BE2C (cell line): ENCODE measurements at regions not wholly inside any gene's neighbourhood (a gene's known extent, or its start where the extent isn't known, plus 50 kb on each side); places are given as distances from the start of the nearest gene placed in this dataset.
"Not testable (repeated sequence)": the region's sequence is repeated elsewhere in the genome, so short reads cannot be mapped to it uniquely, and the experiment has no call there.

Experiments used
- DNase-seq: peaks from one replicate; pipeline ENCODE4 v3.0.0-alpha.2; 2020
- H3K27me3 ChIP-seq: fragments of 250-450 bp; sonication (Bioruptor Pico); 2 replicates; pipeline ENCODE4 v1.5.1; 2020; ENCODE audit warnings: mild to moderate bottlenecking
- H3K36me3 ChIP-seq: fragments of 250-450 bp; sonication (Bioruptor Pico); 2 replicates; pipeline ENCODE4 v1.5.1; 2020; ENCODE audit warnings: mild to moderate bottlenecking
- H3K4me1 ChIP-seq: fragments of 250-450 bp; sonication (Bioruptor Pico); 2 replicates; pipeline ENCODE4 v1.5.1; 2020
- H3K4me3 ChIP-seq: 2 replicates; pipeline ENCODE4 v1.5.1; 2011; ENCODE audit warnings: low read depth, low read length
- H3K9me3 ChIP-seq: fragments of 250-450 bp; sonication (Bioruptor Pico); 2 replicates; pipeline ENCODE4 v1.5.1; 2020
- TF ChIP-seq, protein P1 (sequence below): IDR thresholded peaks from 2 replicates; pipeline ENCODE4 v1.5.1; 2012; ENCODE audit warnings: mild to moderate bottlenecking, low read depth, low read length

- H3K4me3 ChIP-seq: no peak overlapping the region
- TF ChIP-seq, protein P1, sequence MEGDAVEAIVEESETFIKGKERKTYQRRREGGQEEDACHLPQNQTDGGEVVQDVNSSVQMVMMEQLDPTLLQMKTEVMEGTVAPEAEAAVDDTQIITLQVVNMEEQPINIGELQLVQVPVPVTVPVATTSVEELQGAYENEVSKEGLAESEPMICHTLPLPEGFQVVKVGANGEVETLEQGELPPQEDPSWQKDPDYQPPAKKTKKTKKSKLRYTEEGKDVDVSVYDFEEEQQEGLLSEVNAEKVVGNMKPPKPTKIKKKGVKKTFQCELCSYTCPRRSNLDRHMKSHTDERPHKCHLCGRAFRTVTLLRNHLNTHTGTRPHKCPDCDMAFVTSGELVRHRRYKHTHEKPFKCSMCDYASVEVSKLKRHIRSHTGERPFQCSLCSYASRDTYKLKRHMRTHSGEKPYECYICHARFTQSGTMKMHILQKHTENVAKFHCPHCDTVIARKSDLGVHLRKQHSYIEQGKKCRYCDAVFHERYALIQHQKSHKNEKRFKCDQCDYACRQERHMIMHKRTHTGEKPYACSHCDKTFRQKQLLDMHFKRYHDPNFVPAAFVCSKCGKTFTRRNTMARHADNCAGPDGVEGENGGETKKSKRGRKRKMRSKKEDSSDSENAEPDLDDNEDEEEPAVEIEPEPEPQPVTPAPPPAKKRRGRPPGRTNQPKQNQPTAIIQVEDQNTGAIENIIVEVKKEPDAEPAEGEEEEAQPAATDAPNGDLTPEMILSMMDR: no peak
- H3K27me3 ChIP-seq: no peaks in the 10 kb centered on the region
- no peaks in the 10 kb centered on the region for H3K4me1 ChIP-seq
- H3K36me3 ChIP-seq: no peaks in the 10 kb centered on the region
- H3K9me3 ChIP-seq: no peaks in the 10 kb centered on the region
- DNase-seq: no peak
Observed at GRCh38 chr18:56433919-56434318, 204.5 kb downstream of the TXNL1 start.

- H3K4me3 ChIP-seq: no peak overlapping the region
- H3K9me3 ChIP-seq: no peaks in the 10 kb centered on the region
- TF ChIP-seq, protein P1: no peak
- no peaks in the 10 kb centered on the region for H3K27me3 ChIP-seq
- H3K4me1 ChIP-seq: no peaks in the 10 kb centered on the region
- DNase-seq: no peak
- no peaks in the 10 kb centered on the region for H3K36me3 ChIP-seq
Observed at GRCh38 chr18:56431551-56431950, 206.8 kb downstream of the TXNL1 start.

DNA sequence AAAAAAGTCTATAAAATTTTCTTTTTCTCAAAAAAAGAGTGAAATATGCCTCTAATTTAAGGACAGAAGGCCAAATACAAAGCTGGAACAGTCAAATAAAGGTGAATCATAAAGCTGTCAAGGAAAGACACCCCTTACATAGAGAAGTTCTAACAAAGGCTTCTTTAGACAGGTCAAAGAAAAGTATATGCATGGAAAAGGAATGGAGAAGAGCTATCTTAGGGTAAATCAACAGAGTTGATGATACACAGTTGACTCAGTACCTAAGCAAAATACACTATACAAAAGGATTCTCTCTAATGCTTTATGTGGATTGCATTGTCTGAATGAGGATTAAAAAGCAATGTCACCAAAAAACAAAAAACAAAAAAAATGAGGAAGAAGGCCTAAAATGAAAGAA lies 214.8 kb downstream of the TXNL1 start:
- H3K9me3 ChIP-seq: no peaks in the 10 kb centered on the region
- H3K36me3 ChIP-seq: no peaks in the 10 kb centered on the region
- no peaks in the 10 kb centered on the region for H3K4me1 ChIP-seq
- DNase-seq: no peak
- no peak overlapping the region for H3K4me3 ChIP-seq
- TF ChIP-seq, protein P1: no peak
- no peaks in the 10 kb centered on the region for H3K27me3 ChIP-seq

- Histone ChIP-seq H3K9me3 (no peaks in the 10 kb centered on the region), H3K36me3 (no peaks in the 10 kb centered on the region), H3K4me1 (no peaks in the 10 kb centered on the region), H3K4me3 (no peak overlapping the region), H3K27me3 (no peaks in the 10 kb centered on the region)
- DNase-seq: no peak
- TF ChIP-seq, protein P1: no peak
Observed at GRCh38 chr18:56421647-56422046, 216.7 kb downstream of the TXNL1 start.

- H3K9me3 ChIP-seq, H3K27me3 ChIP-seq, DNase-seq, H3K4me3 ChIP-seq, H3K4me1 ChIP-seq, H3K36me3 ChIP-seq: not testable (repeated sequence)
Observed at GRCh38 chr18:56420868-56421267, 217.5 kb downstream of the TXNL1 start.

- Histone ChIP-seq H3K4me1 (no peaks in the 10 kb centered on the region), H3K27me3 (no peaks in the 10 kb centered on the region), H3K9me3 (no peaks in the 10 kb centered on the region), H3K36me3 (no peaks in the 10 kb centered on the region), H3K4me3 (no peak overlapping the region)
- TF ChIP-seq, protein P1: no peak
- DNase-seq: no peak
Observed at GRCh38 chr18:56414357-56414756, 224.0 kb downstream of the TXNL1 start.

- TF ChIP-seq, protein P1: no peak
- no peaks in the 10 kb centered on the region for H3K27me3 ChIP-seq
Observed at GRCh38 chr18:56413862-56414261, 224.5 kb downstream of the TXNL1 start.

More at GRCh38 chr18:56413862-56414261, 224.5 kb downstream of the TXNL1 start:
- no peaks in the 10 kb centered on the region for H3K36me3 ChIP-seq
- no peaks in the 10 kb centered on the region for H3K4me1 ChIP-seq
- no peaks in the 10 kb centered on the region for H3K9me3 ChIP-seq
- no peak for DNase-seq
- H3K4me3 ChIP-seq: no peak overlapping the region
